ENCODE measurements at regions not wholly inside any gene's neighbourhood (a gene's known extent, or its start where the extent isn't known, plus 50 kb on each side); places are given as distances from the start of the nearest gene placed in this dataset.

GRCh38 chr6:148602136-148602535 is 144.7 kb upstream of the UST start:
- Histone ChIP-seq H3K27ac (no peak overlapping the region), H3K27me3 (no peaks in the 10 kb centered on the region), H3K9me3 (no peaks in the 10 kb centered on the region), H3K4me3 (no peak overlapping the region), H3K4me1 (peaks cover 0 to 11% (median 0%) of the 10 kb centered on the region in 3 donors), H3K36me3 (no peaks in the 10 kb centered on the region)
- TF ChIP-seq EP300 (IDR thresholded peaks at IDR 0.05) = no peak
- TF ChIP-seq POLR2A (IDR thresholded peaks at IDR 0.05) = no peak
- WGBS, 2 donors (ENCODE audit: low coverage in 1 of 2) = 43 to 92% methylated on average over 1 to 2 of the region's 2 CpGs
- no peak for ATAC-seq

- H3K9me3 ChIP-seq = no peaks in the 10 kb centered on the region
- ATAC-seq = no peak
- no peak for TF ChIP-seq EP300 (IDR thresholded peaks at IDR 0.05)
- no peak for TF ChIP-seq POLR2AphosphoS5 (IDR thresholded peaks at IDR 0.05)
- no peak for TF ChIP-seq POLR2A (IDR thresholded peaks at IDR 0.05)
- TF ChIP-seq CTCF (IDR thresholded peaks at IDR 0.05) = peak in 2 of 4 experiments; percentile 12 to 41
- H3K4me3 ChIP-seq = no peak overlapping the region
- no peaks in the 10 kb centered on the region for H3K36me3 ChIP-seq
- H3K4me1 ChIP-seq = peaks cover 2 to 24% (median 3%) of the 10 kb centered on the region in 3 donors
- H3K27me3 ChIP-seq = no peaks in the 10 kb centered on the region
- 79 to 84% methylated on average over 9 to 10 of the region's 10 CpGs for WGBS, 2 donors (ENCODE audit: low coverage in 1 of 2)
- no peak overlapping the region for H3K27ac ChIP-seq
Measured at GRCh38 chr6:148608199-148608951, 138.5 kb upstream of the UST start.

GRCh38 chr6:148611213-148611612 is 135.6 kb upstream of the UST start:
- H3K4me3 ChIP-seq = no peak overlapping the region
- peak; percentile 95 for ATAC-seq
- no peaks in the 10 kb centered on the region for H3K36me3 ChIP-seq
- no peak for TF ChIP-seq POLR2A (IDR thresholded peaks at IDR 0.05)
- TF ChIP-seq POLR2AphosphoS5 (IDR thresholded peaks at IDR 0.05) = peak; percentile 93
- 4 to 35% methylated on average over 5 to 7 of the region's 8 CpGs for WGBS, 2 donors (ENCODE audit: low coverage in 1 of 2)
- peaks cover 2 to 26% (median 3%) of the 10 kb centered on the region in 3 donors for H3K4me1 ChIP-seq
- H3K27me3 ChIP-seq = no peaks in the 10 kb centered on the region
- H3K27ac ChIP-seq = peak overlapping the region in 3 of 4 donors; percentile 54 to 66 (median 63)
- no peaks in the 10 kb centered on the region for H3K9me3 ChIP-seq

GRCh38 chr6:148612043-148612442 is 134.8 kb upstream of the UST start:
- no peaks in the 10 kb centered on the region for H3K9me3 ChIP-seq
- ATAC-seq = no peak
- TF ChIP-seq EP300 (IDR thresholded peaks at IDR 0.05) (no peak), POLR2A (IDR thresholded peaks at IDR 0.05) (no peak), CTCF (IDR thresholded peaks at IDR 0.05) (no peak)
- no peaks in the 10 kb centered on the region for H3K27me3 ChIP-seq
- WGBS, 2 donors (ENCODE audit: low coverage in 1 of 2) = 75 to 88% methylated on average over 1 of the region's 1 CpG
- no peak overlapping the region for H3K4me3 ChIP-seq
- peak overlapping the region in 3 of 4 donors; percentile 54 to 66 (median 63) for H3K27ac ChIP-seq
- H3K36me3 ChIP-seq = no peaks in the 10 kb centered on the region
- peaks cover 2 to 26% (median 3%) of the 10 kb centered on the region in 3 donors for H3K4me1 ChIP-seq

- Histone ChIP-seq H3K27ac (no peak overlapping the region), H3K27me3 (no peaks in the 10 kb centered on the region), H3K9me3 (no peaks in the 10 kb centered on the region), H3K4me1 (peaks cover 2 to 26% (median 3%) of the 10 kb centered on the region in 3 donors), H3K36me3 (no peaks in the 10 kb centered on the region), H3K4me3 (no peak overlapping the region)
- no peak for ATAC-seq
- 77 to 84% methylated on average over 3 of the region's 3 CpGs for WGBS, 2 donors (ENCODE audit: low coverage in 1 of 2)
- TF ChIP-seq CTCF (IDR thresholded peaks at IDR 0.05) (no peak), EP300 (IDR thresholded peaks at IDR 0.05) (no peak), POLR2AphosphoS5 (IDR thresholded peaks at IDR 0.05) (no peak), POLR2A (IDR thresholded peaks at IDR 0.05) (no peak)
Measured at GRCh38 chr6:148614602-148615001, 132.2 kb upstream of the UST start.

- no peaks in the 10 kb centered on the region for H3K9me3 ChIP-seq
- no peak overlapping the region for H3K27ac ChIP-seq
- 68 to 74% methylated on average over 3 of the region's 3 CpGs for WGBS, 2 donors (ENCODE audit: low coverage in 1 of 2)
- no peak for ATAC-seq
- no peaks in the 10 kb centered on the region for H3K36me3 ChIP-seq
- TF ChIP-seq CTCF (IDR thresholded peaks at IDR 0.05) (no peak), POLR2A (IDR thresholded peaks at IDR 0.05) (no peak), EP300 (IDR thresholded peaks at IDR 0.05) (no peak), POLR2AphosphoS5 (IDR thresholded peaks at IDR 0.05) (no peak)
- no peaks in the 10 kb centered on the region for H3K27me3 ChIP-seq
- peaks cover 0 to 12% (median under 1%) of the 10 kb centered on the region in 3 donors for H3K4me1 ChIP-seq
- no peak overlapping the region for H3K4me3 ChIP-seq
Measured at GRCh38 chr6:148616841-148617240, 130.0 kb upstream of the UST start.
